Limb (tissue), 2 donors: ENCODE measurements at regions not wholly inside any gene's neighbourhood (a gene's known extent, or its start where the extent isn't known, plus 50 kb on each side); places are given as distances from the start of the nearest gene placed in this dataset.

Experiments
- DNase-seq, 2 donors: peaks; one replicate each; pipeline ENCODE4 v3.0.0-alpha.2; 2016; ENCODE audit errors: extremely low spot score in 2 of 2

GRCh38 chrX:134718105-134718965, 60.1 kb upstream of the PLAC1 start:
- no peak for DNase-seq

GRCh38 chrX:134717698-134718097, 59.4 kb upstream of the PLAC1 start:
- no peak for DNase-seq

GRCh38 chrX:134716620-134717012, 58.3 kb upstream of the PLAC1 start:
- DNase-seq: no peak

- DNase-seq: no peak
Measured at GRCh38 chrX:134715930-134716619, 57.8 kb upstream of the PLAC1 start.

GRCh38 chrX:134714633-134715110, 56.4 kb upstream of the PLAC1 start:
- no peak for DNase-seq

GRCh38 chrX:134713618-134714107, 55.4 kb upstream of the PLAC1 start:
- peak in 1 of 2 donors; percentile 34 for DNase-seq

- no peak for DNase-seq
Measured at GRCh38 chrX:134712272-134712671, 54.0 kb upstream of the PLAC1 start.

GRCh38 chrX:134711135-134711921, 53.1 kb upstream of the PLAC1 start:
- DNase-seq: peak in 1 of 2 donors; percentile 38
